Glutamatergic neuron (in vitro differentiated cells): ENCODE measurements at regions not wholly inside any gene's neighbourhood (a gene's known extent, or its start where the extent isn't known, plus 50 kb on each side); places are given as distances from the start of the nearest gene placed in this dataset.

Experiments used
- DNase-seq: peaks from one replicate; pipeline ENCODE4 v3.0.0; 2022
- H3K27ac Mint-ChIP-seq: one replicate; pipeline ENCODE4 v1.8.0; 2020; ENCODE audit warnings: mild to moderate bottlenecking, mixed read lengths, inconsistent platforms; ENCODE audit not compliant: unreplicated experiment
- H3K27me3 Mint-ChIP-seq: one replicate; pipeline ENCODE4 v1.8.0; 2020; ENCODE audit warnings: mild to moderate bottlenecking, moderate library complexity, mixed read lengths, inconsistent platforms; ENCODE audit not compliant: unreplicated experiment
- H3K36me3 Mint-ChIP-seq: one replicate; pipeline ENCODE4 v1.8.0; 2020; ENCODE audit warnings: mild to moderate bottlenecking, mixed read lengths, inconsistent platforms; ENCODE audit not compliant: unreplicated experiment
- H3K4me1 Mint-ChIP-seq: one replicate; pipeline ENCODE4 v1.8.0; 2020; ENCODE audit warnings: mild to moderate bottlenecking, low read depth, mixed read lengths, inconsistent platforms; ENCODE audit not compliant: unreplicated experiment
- H3K4me3 Mint-ChIP-seq: one replicate; pipeline ENCODE4 v1.8.0; 2020; ENCODE audit warnings: mild to moderate bottlenecking, mixed read lengths, inconsistent platforms; ENCODE audit not compliant: unreplicated experiment
- H3K9me3 Mint-ChIP-seq: one replicate; pipeline ENCODE4 v1.8.0; 2020; ENCODE audit warnings: mild to moderate bottlenecking, moderate library complexity, mixed read lengths, inconsistent platforms; ENCODE audit not compliant: unreplicated experiment
- TF ChIP-seq, protein P1 (sequence below): fragments of 200-600 bp; sonication (generic); IDR thresholded peaks from one replicate; pipeline ENCODE4 v1.5.0; 2021; ENCODE audit not compliant: partially characterized antibody, unreplicated experiment

DNA sequence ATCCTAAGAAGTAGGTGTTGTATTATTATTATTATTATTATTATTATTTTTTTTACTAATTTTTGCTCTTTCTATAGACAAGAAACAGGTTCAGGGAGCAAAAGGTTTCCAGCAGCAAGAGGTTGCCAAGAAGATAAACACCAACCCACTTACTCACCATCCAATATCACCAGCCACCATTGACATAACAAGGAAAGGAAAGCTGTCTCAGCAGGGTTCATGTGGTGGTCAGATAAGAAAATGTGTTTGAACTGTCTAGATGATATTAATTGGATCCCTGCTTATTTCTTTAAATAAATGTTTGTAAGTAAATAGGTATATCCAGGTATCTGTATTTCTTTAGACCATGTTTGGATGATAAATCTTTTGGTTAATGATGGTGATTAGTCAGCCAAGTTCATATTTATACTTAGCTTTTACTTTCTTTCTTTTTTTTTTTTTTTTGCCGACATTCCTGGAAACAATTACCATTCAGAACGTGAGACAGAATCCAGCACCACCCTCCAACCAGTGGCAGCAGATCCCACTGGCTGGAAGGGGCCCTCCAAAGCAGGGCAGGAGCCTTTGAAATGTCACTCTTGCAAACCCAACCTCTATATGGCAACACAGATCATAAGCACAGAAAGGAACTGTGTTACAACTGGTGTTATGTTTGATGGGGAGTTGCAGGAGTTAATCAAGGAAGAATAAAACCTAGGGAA is 139.2 kb upstream of the ECI2 start:
- H3K36me3 Mint-ChIP-seq, result peaks cover 10% of the 10 kb centered on the region
- DNase-seq, result no peak
- H3K27ac Mint-ChIP-seq, result no peak overlapping the region
- H3K27me3 Mint-ChIP-seq, result no peaks in the 10 kb centered on the region
- no peak overlapping the region for H3K4me3 Mint-ChIP-seq
- TF ChIP-seq, protein P1, sequence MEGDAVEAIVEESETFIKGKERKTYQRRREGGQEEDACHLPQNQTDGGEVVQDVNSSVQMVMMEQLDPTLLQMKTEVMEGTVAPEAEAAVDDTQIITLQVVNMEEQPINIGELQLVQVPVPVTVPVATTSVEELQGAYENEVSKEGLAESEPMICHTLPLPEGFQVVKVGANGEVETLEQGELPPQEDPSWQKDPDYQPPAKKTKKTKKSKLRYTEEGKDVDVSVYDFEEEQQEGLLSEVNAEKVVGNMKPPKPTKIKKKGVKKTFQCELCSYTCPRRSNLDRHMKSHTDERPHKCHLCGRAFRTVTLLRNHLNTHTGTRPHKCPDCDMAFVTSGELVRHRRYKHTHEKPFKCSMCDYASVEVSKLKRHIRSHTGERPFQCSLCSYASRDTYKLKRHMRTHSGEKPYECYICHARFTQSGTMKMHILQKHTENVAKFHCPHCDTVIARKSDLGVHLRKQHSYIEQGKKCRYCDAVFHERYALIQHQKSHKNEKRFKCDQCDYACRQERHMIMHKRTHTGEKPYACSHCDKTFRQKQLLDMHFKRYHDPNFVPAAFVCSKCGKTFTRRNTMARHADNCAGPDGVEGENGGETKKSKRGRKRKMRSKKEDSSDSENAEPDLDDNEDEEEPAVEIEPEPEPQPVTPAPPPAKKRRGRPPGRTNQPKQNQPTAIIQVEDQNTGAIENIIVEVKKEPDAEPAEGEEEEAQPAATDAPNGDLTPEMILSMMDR, result no peak
- H3K4me1 Mint-ChIP-seq, result peaks cover 9% of the 10 kb centered on the region
- peaks cover 4% of the 10 kb centered on the region for H3K9me3 Mint-ChIP-seq

DNA sequence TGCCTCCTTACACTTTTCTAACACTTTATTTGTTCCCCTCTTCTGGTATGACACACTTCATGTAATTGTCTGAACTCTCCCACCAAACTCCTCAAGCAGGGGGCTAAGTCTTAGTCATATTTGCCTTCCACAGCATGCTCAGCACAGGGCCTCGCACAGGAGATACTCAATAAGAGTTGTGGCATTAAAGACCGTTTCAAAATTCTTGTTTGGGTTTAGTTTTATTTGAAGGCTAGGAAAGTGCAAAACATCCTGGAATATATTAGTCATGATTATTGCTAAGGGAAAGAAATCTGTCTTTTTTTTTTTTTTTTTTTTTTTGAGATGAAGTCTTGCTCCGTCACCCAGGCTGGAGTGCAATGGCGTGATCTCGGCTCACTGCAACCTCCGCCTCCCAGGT is 137.6 kb upstream of the ECI2 start:
- no peaks in the 10 kb centered on the region for H3K36me3 Mint-ChIP-seq
- H3K27ac Mint-ChIP-seq, result no peak overlapping the region
- peaks cover 2% of the 10 kb centered on the region for H3K9me3 Mint-ChIP-seq
- TF ChIP-seq, protein P1, result no peak
- no peak overlapping the region for H3K4me3 Mint-ChIP-seq
- no peaks in the 10 kb centered on the region for H3K27me3 Mint-ChIP-seq
- DNase-seq, result no peak
- peaks cover 9% of the 10 kb centered on the region for H3K4me1 Mint-ChIP-seq

DNA sequence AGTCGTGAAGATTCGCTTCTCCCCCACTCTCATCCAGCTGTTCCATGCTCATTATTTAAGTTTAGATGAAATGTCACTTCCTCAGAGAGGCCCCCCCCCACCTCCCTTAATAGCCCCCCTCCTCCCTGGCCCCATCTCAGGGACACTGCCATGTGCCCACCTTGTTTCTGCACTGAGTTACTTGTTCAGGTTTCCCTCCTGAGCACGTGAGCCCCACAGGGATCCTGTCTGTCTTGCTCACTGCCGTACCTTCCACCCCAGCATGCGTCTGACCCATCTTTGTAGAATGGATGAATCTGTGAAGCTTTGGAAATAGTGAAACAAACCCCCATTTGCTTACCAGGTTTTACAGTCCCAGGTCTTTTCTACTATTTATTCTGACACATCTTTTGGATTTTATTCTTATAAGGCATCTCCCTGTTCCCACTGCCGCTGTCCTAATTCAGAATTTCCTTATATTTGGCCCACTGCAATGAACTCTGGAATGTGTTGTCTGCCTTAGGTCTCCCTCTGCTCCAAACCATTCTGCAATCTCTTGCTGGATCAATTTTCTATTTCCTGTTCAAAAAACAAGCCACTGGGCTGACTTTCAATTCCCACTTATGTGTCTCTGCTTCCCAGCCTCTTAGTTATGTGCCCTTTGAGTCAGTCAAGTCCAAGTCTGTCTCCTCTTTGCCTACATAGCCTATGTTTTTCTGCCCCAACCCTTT is 136.5 kb upstream of the ECI2 start:
- H3K27ac Mint-ChIP-seq, result no peak overlapping the region
- peaks cover 9% of the 10 kb centered on the region for H3K4me1 Mint-ChIP-seq
- peaks cover 4% of the 10 kb centered on the region for H3K27me3 Mint-ChIP-seq
- H3K36me3 Mint-ChIP-seq, result no peaks in the 10 kb centered on the region
- no peak overlapping the region for H3K4me3 Mint-ChIP-seq
- TF ChIP-seq, protein P1, result no peak
- DNase-seq, result no peak
- no peaks in the 10 kb centered on the region for H3K9me3 Mint-ChIP-seq

DNA sequence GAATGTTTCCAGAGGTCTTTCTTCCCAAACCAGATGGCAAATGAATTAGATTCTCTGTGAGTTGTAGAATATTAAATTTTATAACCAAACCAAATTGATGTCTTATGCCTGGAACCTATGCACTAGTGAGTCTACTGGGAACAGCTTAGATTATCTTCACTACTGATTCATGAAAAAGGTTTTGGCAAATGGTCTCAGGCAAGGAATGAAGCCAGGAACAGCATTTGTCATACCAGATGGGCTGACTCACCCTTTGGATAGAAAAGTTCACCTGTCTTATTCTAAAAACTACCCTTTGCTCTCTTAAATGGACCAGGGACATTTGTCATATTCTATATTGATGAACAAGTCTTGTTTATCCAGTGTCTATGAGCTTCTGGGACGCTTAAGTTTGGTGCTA is 135.4 kb upstream of the ECI2 start:
- TF ChIP-seq, protein P1, result no peak

DNA sequence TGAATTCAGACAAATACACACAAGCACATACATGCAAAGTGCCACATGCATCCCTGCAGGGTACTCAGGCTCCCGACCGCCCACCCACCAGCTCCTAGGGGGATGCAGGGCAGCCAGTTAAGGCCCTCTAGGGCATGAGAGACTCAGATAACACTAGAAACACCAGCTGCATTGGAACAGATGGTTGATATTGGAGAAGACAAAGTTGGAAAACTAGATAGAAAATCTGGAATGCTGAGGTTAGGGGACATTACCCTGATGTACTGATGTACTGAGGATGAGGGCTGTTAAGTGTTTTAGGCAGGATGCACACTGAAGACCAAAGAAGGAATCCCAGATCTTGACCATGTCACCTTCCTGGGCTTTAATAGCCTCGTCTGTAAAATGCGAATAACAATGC is 134.6 kb upstream of the ECI2 start:
- Mint-ChIP-seq H3K4me1 (peaks cover 9% of the 10 kb centered on the region), H3K36me3 (no peaks in the 10 kb centered on the region), H3K27me3 (peaks cover 4% of the 10 kb centered on the region), H3K9me3 (no peaks in the 10 kb centered on the region), H3K4me3 (no peak overlapping the region), H3K27ac (no peak overlapping the region)
- no peak for DNase-seq
- TF ChIP-seq, protein P1, result no peak

More for the DNA sequence above, 135.4 kb upstream of the ECI2 start:
- Mint-ChIP-seq H3K4me1 (peaks cover 9% of the 10 kb centered on the region), H3K4me3 (no peak overlapping the region), H3K36me3 (no peaks in the 10 kb centered on the region), H3K27ac (no peak overlapping the region), H3K9me3 (no peaks in the 10 kb centered on the region), H3K27me3 (peaks cover 4% of the 10 kb centered on the region)
- no peak for DNase-seq
